Tibial nerve (tissue), 4 donors: ENCODE measurements at regions not wholly inside any gene's neighbourhood (a gene's known extent, or its start where the extent isn't known, plus 50 kb on each side); places are given as distances from the start of the nearest gene placed in this dataset.

Source experiments
- CTCF ChIP-seq, 5 experiments: fragments of 200-600 bp in 3 of 5; fragments of 450-650 bp in 2 of 5; sonication (generic) in 3 of 5; IDR thresholded peaks; one replicate each; pipeline ENCODE4 v1.5.1; 2016 to 2019; ENCODE audit warnings: antibody characterized with exemption in 5 of 5, mild to moderate bottlenecking in 3 of 5, moderate library complexity in 2 of 5
- EP300 ChIP-seq, 2 donors: sonication (generic); formaldehyde crosslinking; IDR thresholded peaks; one replicate each; pipeline ENCODE4 v1.6.1; 2017; ENCODE audit warnings: antibody characterized with exemption in 2 of 2, mild to moderate bottlenecking in 1 of 2
- POLR2A ChIP-seq, 2 donors: fragments of 450-650 bp; IDR thresholded peaks; one replicate each; pipeline ENCODE4 v1.6.1; 2017; ENCODE audit warnings: antibody characterized with exemption in 2 of 2, mild to moderate bottlenecking in 2 of 2, moderate library complexity in 2 of 2

GRCh38 chr9:92234514-92234913 lies 59.0 kb downstream of the IARS1 start:
- TF ChIP-seq CTCF (IDR thresholded peaks at IDR 0.05) (no peak), POLR2A (IDR thresholded peaks at IDR 0.05) (no peak), EP300 (IDR thresholded peaks at IDR 0.05) (no peak)
